Osteocyte (in vitro differentiated cells): ENCODE measurements at regions not wholly inside any gene's neighbourhood (a gene's known extent, or its start where the extent isn't known, plus 50 kb on each side); places are given as distances from the start of the nearest gene placed in this dataset.
A peak's percentile ranks its signal among the peaks of the same experiment; 100 is the strongest.

Source experiments
- DNase-seq: peaks from one replicate; pipeline ENCODE4 v3.0.0; 2021; ENCODE audit warnings: mixed read lengths; ENCODE audit not compliant: unreplicated experiment; ENCODE audit errors: extremely low spot score
- H3K27ac Mint-ChIP-seq: one replicate; pipeline ENCODE4 v1.8.0; 2021; ENCODE audit warnings: mild to moderate bottlenecking, mixed read lengths; ENCODE audit not compliant: unreplicated experiment
- H3K27me3 Mint-ChIP-seq: one replicate; pipeline ENCODE4 v1.8.0; 2021; ENCODE audit warnings: mixed read lengths; ENCODE audit not compliant: unreplicated experiment
- H3K36me3 Mint-ChIP-seq: one replicate; pipeline ENCODE4 v1.8.0; 2021; ENCODE audit warnings: mixed read lengths; ENCODE audit not compliant: unreplicated experiment
- H3K4me1 Mint-ChIP-seq: one replicate; pipeline ENCODE4 v1.8.0; 2021; ENCODE audit warnings: mixed read lengths; ENCODE audit not compliant: unreplicated experiment
- H3K4me3 Mint-ChIP-seq: one replicate; pipeline ENCODE4 v1.8.0; 2021; ENCODE audit warnings: mild to moderate bottlenecking, moderate library complexity, mixed read lengths; ENCODE audit not compliant: unreplicated experiment
- H3K9me3 Mint-ChIP-seq: one replicate; pipeline ENCODE4 v1.8.0; 2021; ENCODE audit warnings: mixed read lengths; ENCODE audit not compliant: unreplicated experiment
- CTCF ChIP-seq: fragments of 200-600 bp; sonication (generic); IDR thresholded peaks from 2 replicates; pipeline ENCODE4 v1.5.0; 2021; ENCODE audit warnings: antibody characterized with exemption, mild to moderate bottlenecking, moderate library complexity

- H3K36me3 Mint-ChIP-seq = no peaks in the 10 kb centered on the region
- H3K27me3 Mint-ChIP-seq = peaks cover 6% of the 10 kb centered on the region
- peaks cover 26% of the 10 kb centered on the region for H3K4me1 Mint-ChIP-seq
- DNase-seq = no peak
- H3K9me3 Mint-ChIP-seq = peaks cover 4% of the 10 kb centered on the region
- H3K4me3 Mint-ChIP-seq = no peak overlapping the region
- no peak overlapping the region for H3K27ac Mint-ChIP-seq
- peak; percentile 35 for TF ChIP-seq CTCF
Observed at GRCh38 chr11:106152013-106152412, 74.6 kb downstream of the AASDHPPT start.

GRCh38 chr11:106152824-106153223, 75.4 kb downstream of the AASDHPPT start:
- Mint-ChIP-seq H3K27me3 (peaks cover 7% of the 10 kb centered on the region), H3K4me1 (peaks cover 26% of the 10 kb centered on the region)

GRCh38 chr11:106156290-106156937, 79.0 kb downstream of the AASDHPPT start:
- no peak overlapping the region for H3K4me3 Mint-ChIP-seq
- no peaks in the 10 kb centered on the region for H3K36me3 Mint-ChIP-seq
- no peak for DNase-seq
- H3K9me3 Mint-ChIP-seq = no peaks in the 10 kb centered on the region
- H3K27me3 Mint-ChIP-seq = peaks cover 13% of the 10 kb centered on the region
- TF ChIP-seq CTCF = peak; percentile 75
- no peak overlapping the region for H3K27ac Mint-ChIP-seq
- H3K4me1 Mint-ChIP-seq = peaks cover 26% of the 10 kb centered on the region

More at GRCh38 chr11:106152824-106153223, 75.4 kb downstream of the AASDHPPT start:
- peaks cover 4% of the 10 kb centered on the region for H3K9me3 Mint-ChIP-seq
- no peak for DNase-seq
- no peaks in the 10 kb centered on the region for H3K36me3 Mint-ChIP-seq
- H3K27ac Mint-ChIP-seq = peak overlapping the region; percentile 10
- no peak for TF ChIP-seq CTCF
- H3K4me3 Mint-ChIP-seq = no peak overlapping the region

GRCh38 chr11:106158406-106158805, 80.9 kb downstream of the AASDHPPT start:
- Mint-ChIP-seq H3K4me1 (peaks cover 11% of the 10 kb centered on the region), H3K36me3 (no peaks in the 10 kb centered on the region), H3K4me3 (no peak overlapping the region), H3K27ac (no peak overlapping the region), H3K9me3 (peaks cover 10% of the 10 kb centered on the region), H3K27me3 (peaks cover 13% of the 10 kb centered on the region)
- TF ChIP-seq CTCF = no peak
- DNase-seq = no peak

- H3K9me3 Mint-ChIP-seq = peaks cover 10% of the 10 kb centered on the region
- H3K27me3 Mint-ChIP-seq = peaks cover 21% of the 10 kb centered on the region
- no peaks in the 10 kb centered on the region for H3K36me3 Mint-ChIP-seq
- no peak overlapping the region for H3K4me3 Mint-ChIP-seq
- H3K27ac Mint-ChIP-seq = no peak overlapping the region
- H3K4me1 Mint-ChIP-seq = peaks cover 2% of the 10 kb centered on the region
- no peak for TF ChIP-seq CTCF
- DNase-seq = no peak
Observed at GRCh38 chr11:106159836-106160235, 82.4 kb downstream of the AASDHPPT start.
